ENCODE measurements at regions not wholly inside any gene's neighbourhood (a gene's known extent, or its start where the extent isn't known, plus 50 kb on each side); places are given as distances from the start of the nearest gene placed in this dataset.

GRCh38 chr14:106120101-106120500, 593.7 kb downstream of the TMEM121 start:
- Histone ChIP-seq H3K36me3 (ENCODE audit: insufficient read depth) (no peaks in the 10 kb centered on the region), H3K79me2 (replicated peaks; ENCODE audit: insufficient read depth) (no peaks in the 10 kb centered on the region), H3K4me3 (no peak overlapping the region), H3K9me2 (ENCODE audit: insufficient read depth) (no peaks in the 10 kb centered on the region), H3K4me2 (no peak overlapping the region), H4K20me1 (replicated peaks; ENCODE audit: insufficient read depth) (no peaks in the 10 kb centered on the region), H3K27me3 (ENCODE audit: insufficient read depth) (no peaks in the 10 kb centered on the region), H2AFZ (no peak overlapping the region), H3K27ac (ENCODE audit: low read depth) (no peak overlapping the region), H3K4me1 (ENCODE audit: insufficient read depth) (no peaks in the 10 kb centered on the region), H3F3A (replicated peaks; ENCODE audit: low read depth) (no peaks in the 10 kb centered on the region)
- peaks cover 48% of the 10 kb centered on the region for H3K36me3 Mint-ChIP-seq (ENCODE audit: low read depth)
- peaks cover 87% of the 10 kb centered on the region for H3K9me3 Mint-ChIP-seq
- no peaks in the 10 kb centered on the region for H3K4me1 Mint-ChIP-seq
- TF ChIP-seq CTCF (conservative IDR thresholded peaks at IDR 0.05; ENCODE audit: low read depth in 2 of 2) (no peak), EZH2phosphoT487 (IDR thresholded peaks at IDR 0.05; ENCODE audit: unreplicated experiment) (no peak), NANOG (IDR thresholded peaks at IDR 0.05; ENCODE audit: borderline replicate concordance) (no peak), ZNF114 (CRISPR knock-in tag; IDR thresholded peaks at IDR 0.05) (no peak), ZNF331 (CRISPR knock-in tag; IDR thresholded peaks at IDR 0.05; ENCODE audit: low read depth) (no peak), CREB1 (CRISPR knock-in tag; IDR thresholded peaks at IDR 0.05; ENCODE audit: low read depth) (no peak), EZH2 (IDR thresholded peaks at IDR 0.05; ENCODE audit: low read depth, unreplicated experiment) (no peak), JUNB (IDR thresholded peaks at IDR 0.05; ENCODE audit: unreplicated experiment) (no peak), REST (IDR thresholded peaks at IDR 0.05; ENCODE audit: unreplicated experiment) (no peak), ETS1 (IDR thresholded peaks at IDR 0.05) (no peak), POLR2AphosphoS5 (IDR thresholded peaks at IDR 0.05; ENCODE audit: low read depth) (no peak), STAT1 (IDR thresholded peaks at IDR 0.05; ENCODE audit: unreplicated experiment) (no peak), ZNF462 (CRISPR knock-in tag; IDR thresholded peaks at IDR 0.05) (no peak)
- DNase-seq (ENCODE audit: low spot score) = no peak
- ATAC-seq = no peak
- H3K27me3 Mint-ChIP-seq (ENCODE audit: insufficient read depth, low read depth, poor library complexity) = peaks cover 2% of the 10 kb centered on the region
- no peak overlapping the region for H3K27ac Mint-ChIP-seq
- H3K4me3 Mint-ChIP-seq = no peak overlapping the region
